Cardiac muscle cell (in vitro differentiated cells and primary cell): ENCODE measurements at regions not wholly inside any gene's neighbourhood (a gene's known extent, or its start where the extent isn't known, plus 50 kb on each side); places are given as distances from the start of the nearest gene placed in this dataset.

ENCODE experiments used
- DNase-seq, 2 donors: peaks; one replicate each; pipeline versions ENCODE4 v3.0.0 to v3.0.0-alpha.2; 2010 to 2017; ENCODE audit warnings: low read depth in 1 of 2, low spot score in 1 of 2
- H3K27ac ChIP-seq: fragments of 200-600 bp; sonication (generic); 2 replicates; pipeline ENCODE4 v1.5.1; 2016
- H3K27me3 ChIP-seq: fragments of 200-600 bp; sonication (generic); 2 replicates; pipeline ENCODE4 v1.6.0; 2016; ENCODE audit warnings: control low read depth
- H3K36me3 ChIP-seq: fragments of 200-600 bp; sonication (generic); 2 replicates; pipeline ENCODE4 v1.5.1; 2016; ENCODE audit warnings: control low read depth
- H3K4me1 ChIP-seq: fragments of 200-600 bp; sonication (generic); 2 replicates; pipeline ENCODE4 v1.8.1; 2017; ENCODE audit warnings: low read depth, mild to moderate bottlenecking, mixed run types
- H3K4me3 ChIP-seq: fragments of 200-600 bp; sonication (generic); 2 replicates; pipeline ENCODE4 v1.5.1; 2016; ENCODE audit warnings: mild to moderate bottlenecking
- H3K9me3 ChIP-seq: fragments of 200-600 bp; sonication (generic); 2 replicates; pipeline ENCODE4 v1.5.1; 2017; ENCODE audit warnings: low read depth, mild to moderate bottlenecking, control low read depth
- CTCF ChIP-seq: IDR thresholded peaks from 2 replicates; pipeline ENCODE4 v1.5.1; 2012; ENCODE audit warnings: low read depth, mild to moderate bottlenecking, low read length

DNA sequence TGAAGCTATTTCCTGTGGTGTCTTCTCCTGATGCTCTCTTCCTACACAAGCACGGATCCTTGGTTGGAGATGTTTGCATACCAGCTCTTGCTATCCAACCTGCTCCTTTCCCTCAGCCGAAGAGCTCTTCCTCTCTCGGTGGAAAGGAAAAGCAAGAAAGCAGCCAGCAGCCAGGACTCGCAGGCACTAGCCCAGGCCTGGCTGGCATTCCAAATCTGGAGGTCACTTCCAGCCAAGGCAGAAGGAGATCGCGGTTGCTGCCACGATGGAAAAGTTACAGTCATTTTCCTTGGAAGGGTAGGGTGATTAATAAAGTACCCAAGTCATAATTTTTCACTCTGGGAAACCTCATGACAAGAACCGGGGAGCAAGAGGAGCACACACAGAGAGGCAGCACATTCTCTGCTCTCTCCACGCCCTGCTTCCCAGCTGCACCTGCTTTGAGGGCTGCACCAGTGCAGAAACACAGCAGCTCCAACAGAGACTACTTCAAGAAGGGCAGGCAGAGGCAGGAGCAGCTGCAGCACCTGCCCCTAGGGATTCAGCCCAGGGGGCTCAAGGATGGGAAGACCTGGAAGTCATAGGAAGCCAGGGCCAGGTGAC lies 399.3 kb downstream of the CADM1 start:
- Histone ChIP-seq H3K36me3 (no peaks in the 10 kb centered on the region), H3K4me1 (peaks cover 9% of the 10 kb centered on the region), H3K27me3 (no peaks in the 10 kb centered on the region), H3K9me3 (no peaks in the 10 kb centered on the region), H3K27ac (no peak overlapping the region), H3K4me3 (no peak overlapping the region)
- TF ChIP-seq CTCF: no peak
- no peak for DNase-seq

DNA sequence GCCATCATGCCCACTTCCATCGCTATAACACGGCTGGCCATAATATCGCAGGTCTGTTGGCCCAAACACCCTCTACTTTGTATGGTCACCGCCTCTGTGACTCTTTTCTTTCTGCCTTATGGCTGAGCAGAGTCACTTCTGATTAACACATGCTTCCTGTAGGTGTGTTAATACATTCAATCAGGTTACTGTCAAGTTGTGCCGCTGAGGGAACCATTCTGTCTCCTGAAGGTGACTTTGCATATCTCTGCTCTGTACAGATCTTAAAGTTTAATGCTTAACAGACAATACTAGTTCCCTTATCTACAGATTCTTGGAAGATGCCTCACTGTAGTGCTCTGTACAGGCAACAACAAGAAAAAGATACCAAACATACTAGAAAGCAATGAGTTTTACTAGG lies 393.1 kb downstream of the CADM1 start:
- no peak for DNase-seq
- Histone ChIP-seq H3K36me3 (no peaks in the 10 kb centered on the region), H3K4me1 (peaks cover 10% of the 10 kb centered on the region), H3K4me3 (no peak overlapping the region), H3K9me3 (no peaks in the 10 kb centered on the region), H3K27ac (no peak overlapping the region), H3K27me3 (no peaks in the 10 kb centered on the region)
- no peak for TF ChIP-seq CTCF

GRCh38 chr11:115112754-115113153 lies 391.5 kb downstream of the CADM1 start:
- Histone ChIP-seq H3K36me3 (no peaks in the 10 kb centered on the region), H3K27ac (no peak overlapping the region), H3K4me3 (no peak overlapping the region), H3K27me3 (no peaks in the 10 kb centered on the region), H3K9me3 (no peaks in the 10 kb centered on the region), H3K4me1 (peaks cover 19% of the 10 kb centered on the region)
- no peak for DNase-seq
- no peak for TF ChIP-seq CTCF

- Histone ChIP-seq H3K4me3 (no peak overlapping the region), H3K9me3 (no peaks in the 10 kb centered on the region), H3K4me1 (peaks cover 31% of the 10 kb centered on the region), H3K27ac (no peak overlapping the region), H3K27me3 (no peaks in the 10 kb centered on the region), H3K36me3 (no peaks in the 10 kb centered on the region)
- TF ChIP-seq CTCF: no peak
- no peak for DNase-seq
Measured at GRCh38 chr11:115117956-115118493, 386.2 kb downstream of the CADM1 start.

GRCh38 chr11:115119146-115119545 lies 385.1 kb downstream of the CADM1 start:
- peaks cover 31% of the 10 kb centered on the region for H3K4me1 ChIP-seq
- no peak overlapping the region for H3K4me3 ChIP-seq
- no peaks in the 10 kb centered on the region for H3K9me3 ChIP-seq
- no peak for DNase-seq
- H3K27me3 ChIP-seq: no peaks in the 10 kb centered on the region
- no peaks in the 10 kb centered on the region for H3K36me3 ChIP-seq
- TF ChIP-seq CTCF: no peak
- no peak overlapping the region for H3K27ac ChIP-seq
